HG02870 (cell line): ENCODE measurements at regions not wholly inside any gene's neighbourhood (a gene's known extent, or its start where the extent isn't known, plus 50 kb on each side); places are given as distances from the start of the nearest gene placed in this dataset.

Source experiments
- ATAC-seq: cut with Tn5 transposase; IDR thresholded peaks from one replicate; pipeline ENCODE4 v1.9.1; 2021; ENCODE audit warnings: mild to moderate bottlenecking, moderate library complexity; ENCODE audit not compliant: unreplicated experiment

DNA sequence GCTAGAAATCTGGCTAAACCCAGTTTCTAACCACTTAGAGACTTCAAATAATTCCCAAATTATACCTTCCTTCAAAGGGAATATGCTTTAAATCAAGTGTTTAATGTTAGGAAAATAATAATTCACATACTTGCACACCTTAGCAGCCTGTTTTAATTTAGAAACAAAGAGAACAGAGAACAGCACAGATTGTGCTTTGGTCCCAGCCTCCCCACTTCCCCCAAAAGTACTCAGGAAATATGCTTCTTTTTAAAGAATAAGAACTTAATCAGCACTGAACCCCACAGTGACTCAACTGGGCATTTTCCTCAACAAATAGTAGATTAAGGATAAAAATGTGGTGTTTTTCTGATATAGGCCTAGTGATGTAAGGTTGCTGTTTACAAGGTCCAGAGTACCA lies 295.8 kb downstream of the GBA3 start:
- no peak for ATAC-seq

DNA sequence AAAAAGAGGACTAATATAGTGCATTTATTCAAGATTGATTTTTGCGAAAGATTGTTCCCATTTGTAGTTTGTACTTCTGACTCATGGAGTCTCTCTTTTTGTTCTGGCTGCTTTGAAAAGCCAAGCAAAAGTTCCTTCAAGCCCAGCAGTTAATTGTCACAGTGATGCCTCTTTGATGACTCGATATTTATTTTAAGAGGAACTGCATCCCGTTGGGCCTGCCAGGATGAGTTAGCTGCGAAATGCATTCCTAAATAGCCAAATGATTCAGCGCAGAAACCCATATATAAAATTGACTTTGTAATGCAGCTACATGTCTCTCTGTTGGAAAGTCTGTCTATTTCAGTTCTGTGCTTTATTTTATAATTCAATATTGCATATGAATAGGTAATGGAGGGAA lies 295.1 kb downstream of the GBA3 start:
- ATAC-seq: no peak

DNA sequence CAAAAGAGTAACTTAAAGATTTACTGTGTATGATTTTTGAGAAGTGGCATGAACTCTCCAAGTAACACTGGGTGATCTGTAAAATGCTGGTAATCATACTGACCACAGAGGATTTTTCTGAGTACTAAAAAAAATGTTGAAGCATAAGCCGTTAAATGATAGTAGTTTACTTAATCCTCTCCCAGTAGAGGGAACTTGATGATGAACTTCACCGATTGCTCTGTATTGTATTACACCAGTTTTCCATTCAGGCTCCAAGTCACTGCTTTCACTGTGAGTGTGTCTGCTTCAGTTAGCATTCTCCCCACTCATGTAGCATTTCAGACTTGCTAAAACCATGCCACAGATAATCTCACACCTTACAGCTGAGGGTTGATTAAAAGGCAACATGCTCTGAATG lies 294.1 kb downstream of the GBA3 start:
- ATAC-seq: no peak

DNA sequence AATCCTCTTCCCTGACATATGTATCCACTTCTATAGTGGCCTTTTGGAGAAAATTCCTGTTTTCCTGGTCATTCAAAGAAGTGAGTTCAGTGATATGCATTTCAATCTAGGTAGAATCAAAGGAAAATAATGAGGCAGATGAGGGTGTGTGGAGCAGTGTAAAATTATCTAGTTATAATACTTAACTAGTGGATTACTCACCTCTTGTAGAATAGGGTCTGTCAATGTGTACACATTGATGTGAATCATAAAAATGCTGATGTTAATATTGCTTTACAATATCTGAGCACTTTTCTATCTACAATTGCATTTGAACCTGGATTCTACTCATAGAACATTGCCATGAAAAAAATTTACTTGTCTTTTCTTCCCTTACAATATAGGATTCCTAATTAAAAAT lies 293.5 kb downstream of the GBA3 start:
- no peak for ATAC-seq

DNA sequence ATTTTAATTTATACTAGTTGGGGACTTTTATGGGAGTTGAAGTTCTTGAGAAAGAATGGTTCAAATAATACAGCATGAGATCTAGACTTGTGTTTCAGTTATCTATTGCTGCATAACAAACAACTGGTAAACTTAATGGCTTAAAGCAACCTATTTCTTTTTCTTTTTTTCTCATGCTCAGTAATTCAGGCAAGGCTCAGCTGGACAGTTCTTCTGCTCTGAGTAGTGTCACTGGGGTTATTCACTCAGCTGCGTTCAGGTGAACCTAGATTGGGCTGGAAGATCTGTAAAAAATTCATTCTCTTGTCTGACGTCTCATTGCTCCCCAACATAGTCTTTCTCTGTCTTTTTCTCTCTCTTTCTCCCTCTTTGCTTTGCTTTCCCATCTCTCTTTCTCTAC lies 291.7 kb downstream of the GBA3 start:
- no peak for ATAC-seq

DNA sequence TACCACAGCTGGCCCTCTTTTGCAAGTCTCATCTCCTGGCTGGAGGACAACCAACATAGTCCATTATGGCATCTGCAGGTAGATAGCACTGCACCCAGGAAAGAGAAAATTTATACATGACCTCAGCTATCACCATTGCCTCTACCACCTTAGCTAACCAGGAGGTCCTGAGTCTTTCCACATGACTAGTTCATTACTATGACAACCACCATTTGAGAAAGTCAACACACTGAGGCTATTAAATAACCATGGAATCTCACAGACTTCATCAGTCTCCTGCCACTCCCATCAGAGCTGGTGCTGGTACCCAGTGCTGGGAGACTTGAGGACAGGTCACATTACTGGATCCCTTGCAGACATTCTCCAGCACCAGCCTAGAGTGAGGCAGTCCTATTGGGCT lies 285.9 kb downstream of the GBA3 start:
- no peak for ATAC-seq

DNA sequence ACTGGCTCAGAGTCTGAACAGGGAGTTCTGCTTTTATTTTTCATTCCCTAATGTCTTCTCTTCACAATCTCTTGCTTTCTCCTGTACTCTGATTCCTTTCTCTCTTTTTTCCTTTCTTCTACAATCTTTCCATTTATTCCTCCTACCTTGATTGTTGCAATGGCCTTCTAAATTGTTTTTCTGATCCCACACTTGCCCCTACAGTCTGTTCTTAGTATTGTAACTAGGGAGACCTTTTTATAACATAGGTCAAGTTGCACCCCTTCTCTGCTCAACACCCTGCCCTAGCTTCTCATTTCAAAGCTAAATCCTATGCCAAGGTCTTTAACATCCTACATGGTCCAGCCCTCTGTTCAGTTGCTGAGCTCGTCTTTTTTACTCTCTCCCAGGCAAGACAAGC lies 277.9 kb downstream of the GBA3 start:
- ATAC-seq: no peak

DNA sequence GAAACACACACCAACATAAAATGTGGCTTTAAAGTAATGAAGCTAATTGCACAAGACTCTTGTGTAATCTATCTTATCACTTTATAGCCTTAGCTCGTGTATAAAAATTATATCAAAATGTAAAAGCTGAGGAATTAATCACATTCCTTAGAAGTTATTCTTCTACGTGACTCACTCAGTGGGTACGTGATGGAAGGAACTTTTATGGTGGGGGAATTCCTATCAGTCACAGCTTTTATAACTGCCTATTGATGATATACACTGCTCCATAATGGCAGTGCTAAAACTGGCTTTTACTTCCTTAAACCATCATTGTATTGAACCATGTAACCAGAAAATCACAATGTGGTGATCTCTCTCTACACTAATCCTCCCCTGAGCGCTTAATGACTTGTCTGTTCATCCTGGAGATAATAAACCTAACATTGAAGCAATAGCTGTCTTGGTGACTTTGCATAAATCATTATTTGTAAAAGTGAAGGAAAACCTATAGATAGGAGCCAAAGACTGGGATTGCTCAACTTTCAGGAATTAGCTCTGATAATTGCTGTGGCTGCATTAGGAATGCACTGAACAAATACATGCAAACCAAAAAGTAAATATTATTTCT lies 276.7 kb downstream of the GBA3 start:
- ATAC-seq: no peak

DNA sequence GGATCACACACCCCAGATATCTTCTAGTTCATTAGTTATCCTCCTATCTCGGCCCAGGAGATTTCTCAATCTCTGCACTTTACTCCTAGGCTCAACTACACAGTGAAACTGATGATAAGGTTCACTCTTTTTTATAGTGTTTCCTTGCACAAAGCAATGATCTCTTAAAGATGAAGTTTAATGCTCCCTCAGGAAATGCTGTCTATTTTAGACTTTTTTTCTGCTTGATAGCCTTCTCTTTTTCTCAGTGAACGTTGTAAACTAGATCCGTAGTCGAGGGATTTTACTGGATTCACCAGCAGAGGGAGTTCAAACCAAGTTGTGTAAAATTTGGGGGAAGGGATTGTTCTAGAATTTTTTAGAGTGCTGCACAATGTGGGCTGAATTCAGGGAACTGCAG lies 269.6 kb downstream of the GBA3 start:
- ATAC-seq: no peak

DNA sequence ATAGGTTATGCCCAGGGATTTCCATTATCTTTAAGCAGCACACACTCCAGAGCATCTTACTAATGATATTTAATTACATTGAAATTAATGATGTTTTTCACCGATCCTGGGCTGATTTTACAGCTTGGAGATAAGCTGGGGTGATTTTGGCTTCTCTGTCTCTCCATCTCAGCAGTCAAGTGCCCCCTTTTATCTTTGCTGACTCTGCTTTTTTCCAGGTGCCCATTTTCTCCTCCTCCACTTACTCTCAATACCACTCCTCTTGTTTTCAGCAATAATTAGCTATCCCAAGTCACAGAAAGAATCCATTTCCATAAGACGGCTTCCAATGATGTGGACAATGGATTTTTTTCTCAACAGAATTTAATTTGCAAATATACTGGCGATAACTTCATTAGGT lies 266.7 kb downstream of the GBA3 start:
- no peak for ATAC-seq

DNA sequence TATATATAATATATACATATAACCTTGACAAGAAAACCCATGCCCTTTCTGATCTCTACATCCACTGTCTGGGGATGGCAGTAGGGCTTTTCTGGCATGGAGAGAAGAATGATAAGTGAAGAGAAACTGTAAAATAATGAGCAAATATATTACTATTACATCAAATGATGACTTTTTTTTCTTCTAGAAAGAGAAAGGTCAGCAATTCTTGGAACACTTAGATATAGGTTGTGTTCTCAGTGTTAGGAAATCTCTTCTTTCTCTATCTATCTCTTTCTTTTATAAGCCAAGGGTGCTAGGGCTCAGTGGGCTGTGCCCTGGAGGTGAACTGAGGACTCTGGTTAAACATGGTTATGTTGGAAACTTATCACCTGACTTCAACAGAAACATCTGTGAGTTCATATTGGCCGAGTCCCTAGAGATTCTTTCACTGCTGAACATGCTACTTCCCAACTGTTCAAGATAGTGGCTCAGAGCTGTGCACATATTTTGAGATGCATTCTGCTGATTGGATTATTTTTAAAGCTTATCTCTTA lies 265.1 kb downstream of the GBA3 start:
- no peak for ATAC-seq

DNA sequence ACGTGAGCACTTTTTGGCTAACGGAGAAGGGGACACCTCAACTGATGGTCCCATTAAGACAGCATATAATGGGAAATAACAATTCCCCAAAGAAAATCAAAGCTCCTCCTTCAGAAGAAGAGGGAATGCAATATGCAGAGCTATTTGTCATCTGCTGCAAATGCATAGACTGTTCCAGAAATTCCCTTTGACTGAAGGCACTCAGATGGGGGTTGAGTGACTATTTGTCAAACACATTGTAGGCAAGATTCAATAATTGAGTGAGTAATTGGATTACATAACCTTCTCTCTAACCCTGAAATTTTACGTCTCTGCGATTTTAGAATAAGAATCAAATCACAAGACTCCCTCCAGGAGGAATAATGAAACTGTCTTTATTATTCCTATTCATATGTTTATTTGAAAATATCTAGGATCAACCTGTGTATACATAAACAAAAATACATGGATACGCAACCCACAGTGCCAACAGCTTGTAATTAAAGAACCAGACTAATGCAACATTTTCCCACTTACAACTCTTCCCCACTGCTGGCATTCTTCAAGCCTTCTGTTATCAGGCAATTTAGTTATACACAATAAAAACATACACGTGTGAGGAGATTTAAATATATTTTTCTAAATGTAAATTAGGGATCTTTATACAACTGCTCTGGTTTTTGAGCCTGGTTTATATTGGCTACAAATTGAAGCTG lies 256.6 kb downstream of the GBA3 start:
- no peak for ATAC-seq

DNA sequence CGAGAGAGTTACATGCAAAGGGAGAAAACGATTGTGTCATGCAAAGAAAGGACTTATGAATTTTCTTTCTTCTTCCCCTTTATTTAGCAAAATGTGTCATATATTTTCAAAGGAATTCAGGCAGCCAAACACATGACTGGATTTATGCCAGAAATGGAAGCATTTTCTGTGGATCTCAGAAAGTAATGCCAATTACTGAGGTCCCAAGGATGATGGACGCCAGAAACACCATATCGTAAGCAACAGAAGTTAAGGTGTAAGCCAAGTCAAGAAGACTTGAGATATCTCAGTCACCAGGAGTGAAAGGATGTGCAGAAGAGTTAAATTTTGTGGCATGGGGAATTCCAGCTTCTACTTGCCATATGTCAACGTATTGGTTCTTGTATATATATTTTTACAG lies 255.1 kb downstream of the GBA3 start:
- ATAC-seq: no peak

DNA sequence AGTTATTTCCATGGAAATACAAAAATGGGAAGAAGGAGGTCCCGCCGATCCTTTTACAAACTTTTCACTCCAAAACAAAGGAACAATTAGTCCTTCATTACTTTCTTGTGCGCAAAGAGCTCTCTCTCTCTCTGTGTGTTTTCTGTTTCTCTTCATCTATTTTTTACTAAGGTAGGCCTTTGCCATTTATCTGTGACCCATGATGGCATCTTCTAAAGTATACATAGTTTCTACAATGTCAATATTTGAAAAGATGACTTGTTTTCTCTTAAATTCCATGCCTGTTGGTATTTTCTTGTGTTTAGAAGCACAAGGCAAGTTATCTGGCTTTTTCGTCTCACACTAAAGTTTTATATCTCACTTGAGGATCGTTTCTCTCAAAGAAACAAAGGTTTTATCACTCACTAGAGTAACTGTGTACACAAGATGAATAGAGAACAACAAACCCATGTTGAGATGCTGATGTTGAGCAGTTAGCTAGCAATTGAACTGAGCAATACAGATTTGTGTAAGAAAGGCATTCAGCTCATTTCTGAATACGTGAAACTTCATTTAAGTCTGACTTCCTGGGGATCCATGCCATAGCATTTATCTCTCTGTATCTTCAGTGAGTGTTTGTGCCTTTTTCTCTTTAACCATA lies 250.3 kb downstream of the GBA3 start:
- ATAC-seq: no peak

DNA sequence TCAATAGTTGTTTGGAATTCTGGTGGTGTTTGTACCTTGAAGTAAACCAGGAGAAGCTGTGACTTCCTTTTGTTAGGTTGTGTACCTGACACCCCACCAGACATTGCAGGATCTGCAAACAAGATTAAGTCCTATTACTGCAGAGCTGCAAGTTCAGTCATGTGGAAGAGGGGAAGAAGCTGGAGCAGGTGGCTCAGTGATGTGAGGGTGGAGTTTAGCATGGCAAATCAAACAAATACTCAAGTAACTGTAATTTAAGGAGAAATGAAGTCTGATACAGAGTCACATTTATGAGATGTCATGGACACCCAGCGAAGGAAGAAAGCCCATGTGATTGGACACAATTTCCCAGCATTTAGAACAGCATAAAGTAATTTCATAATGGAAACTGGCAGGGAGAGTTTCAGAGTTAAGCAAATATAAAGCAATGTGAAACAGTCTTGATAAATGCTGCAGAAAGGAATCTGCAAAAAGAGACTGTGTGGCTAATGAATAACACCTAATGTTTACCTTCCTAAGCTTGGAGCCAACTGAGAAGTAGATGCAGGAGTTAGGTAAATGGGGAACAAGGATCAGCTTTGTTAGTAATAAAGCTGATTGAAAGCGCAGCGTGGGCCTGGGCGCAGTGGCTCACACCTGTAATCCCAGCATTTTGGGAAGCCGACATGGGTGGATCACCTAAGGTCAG lies 249.1 kb downstream of the GBA3 start:
- ATAC-seq: no peak

DNA sequence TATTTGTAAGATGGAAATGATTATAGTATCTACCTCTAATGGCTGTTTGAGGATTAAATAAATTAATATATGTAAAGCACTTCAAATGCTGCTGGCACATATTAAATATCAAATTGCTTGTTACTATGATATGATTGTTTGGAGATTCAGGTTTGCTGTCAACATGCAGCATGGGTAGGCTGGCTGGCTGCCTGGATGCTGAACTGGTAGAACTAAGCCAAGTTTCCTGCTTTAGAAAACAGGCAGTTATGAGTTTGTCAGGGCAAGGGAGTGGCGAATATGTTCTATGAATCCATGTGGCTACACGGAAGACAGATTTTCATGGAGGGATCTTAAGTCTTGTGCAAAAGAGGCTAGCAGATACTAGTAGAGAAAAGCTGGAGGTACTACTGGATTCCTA lies 239.6 kb downstream of the GBA3 start:
- no peak for ATAC-seq

DNA sequence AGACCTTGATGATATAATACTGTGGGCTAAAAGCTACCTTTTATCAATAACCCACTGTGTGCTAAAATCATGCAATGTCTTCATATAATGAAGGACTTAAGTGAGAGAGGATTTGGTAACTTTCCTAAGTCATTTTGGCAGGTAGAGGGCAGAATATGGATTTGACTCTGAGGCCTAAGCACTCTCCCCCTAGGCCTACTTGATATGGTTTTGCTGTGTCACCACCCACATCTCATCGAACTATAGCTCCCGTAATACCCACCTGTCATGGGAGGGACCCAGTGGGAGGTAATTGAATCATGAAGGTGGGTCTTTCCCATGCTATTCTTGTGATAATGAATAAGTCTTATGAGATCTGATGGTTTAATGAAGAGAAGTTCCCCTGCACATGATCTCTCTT lies 229.7 kb downstream of the GBA3 start:
- no peak for ATAC-seq

DNA sequence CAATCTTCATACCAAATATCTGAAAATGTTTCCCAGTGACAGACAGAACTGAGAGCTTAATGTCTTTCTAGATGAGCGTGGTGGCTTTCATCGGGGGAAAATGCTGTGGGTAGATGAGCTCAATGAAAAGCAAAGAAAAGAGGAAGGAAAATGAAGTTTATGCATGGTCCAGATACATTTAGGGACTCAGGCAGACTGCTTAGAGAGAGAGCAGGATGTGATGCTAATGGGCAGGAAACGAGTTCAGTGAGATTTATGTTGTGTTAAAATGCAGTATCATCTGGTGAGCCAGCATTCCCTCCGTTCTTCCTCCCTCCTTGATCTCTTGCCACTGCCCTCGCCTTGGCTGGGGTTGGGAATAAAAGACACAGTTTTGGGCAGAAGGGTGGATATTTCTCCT lies 229.2 kb downstream of the GBA3 start:
- no peak for ATAC-seq

DNA sequence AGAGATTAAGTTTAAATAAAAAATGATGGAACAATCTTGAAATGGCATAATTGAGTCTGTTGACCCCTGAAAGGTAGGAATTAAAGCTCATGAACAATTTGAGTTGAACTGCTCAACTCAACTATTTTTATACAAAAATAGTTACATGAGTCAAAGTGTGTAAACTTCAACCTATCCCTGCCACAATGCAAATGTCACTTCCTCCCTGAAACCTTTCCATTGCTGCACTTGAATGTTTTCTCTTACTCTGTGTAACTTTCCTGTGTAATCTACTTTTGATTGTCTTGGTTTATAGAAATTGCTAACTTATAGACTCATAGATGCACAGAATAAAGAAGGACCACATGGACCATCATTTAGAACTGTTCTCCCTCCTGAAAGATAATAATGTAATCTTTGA lies 218.5 kb downstream of the GBA3 start:
- peak; percentile 48 for ATAC-seq

DNA sequence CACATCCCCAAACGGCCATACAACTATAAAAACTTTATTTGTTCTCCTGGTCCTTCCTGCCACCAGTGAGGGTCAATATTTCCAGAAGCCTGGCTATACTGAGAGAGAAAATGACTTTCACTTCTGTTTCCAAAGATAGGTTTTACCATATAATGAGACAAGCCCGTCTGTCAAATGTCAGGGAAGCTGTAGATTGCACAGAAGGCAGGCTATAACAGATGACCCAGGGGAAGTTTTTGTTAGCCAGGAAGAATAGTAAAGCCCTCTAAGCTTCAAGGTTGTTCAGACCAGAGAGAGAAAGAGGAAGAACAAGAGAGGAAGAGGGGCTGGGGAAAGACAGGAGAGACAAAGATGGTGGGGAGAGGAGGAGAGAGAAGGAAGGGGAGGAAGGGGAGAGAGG lies 217.5 kb downstream of the GBA3 start:
- ATAC-seq: no peak

DNA sequence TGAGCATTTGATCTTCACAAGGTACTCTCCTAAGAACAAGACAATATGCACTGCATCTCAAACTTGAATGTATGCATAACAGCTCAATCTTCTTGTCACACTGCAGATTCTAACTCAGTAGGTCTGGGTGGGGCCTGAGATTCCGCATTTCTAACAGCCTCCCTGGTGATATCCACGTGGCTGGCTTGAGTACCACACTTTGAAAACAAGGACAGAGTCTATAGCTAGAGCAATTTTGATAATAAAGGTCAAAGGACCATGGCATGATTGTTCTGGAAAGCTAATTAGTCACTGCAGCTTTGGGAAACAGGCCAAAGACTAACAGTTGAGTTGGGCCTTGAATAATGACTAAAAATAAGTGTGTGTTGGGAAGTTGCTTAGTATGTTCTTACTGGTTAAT lies 213.3 kb downstream of the GBA3 start:
- no peak for ATAC-seq

DNA sequence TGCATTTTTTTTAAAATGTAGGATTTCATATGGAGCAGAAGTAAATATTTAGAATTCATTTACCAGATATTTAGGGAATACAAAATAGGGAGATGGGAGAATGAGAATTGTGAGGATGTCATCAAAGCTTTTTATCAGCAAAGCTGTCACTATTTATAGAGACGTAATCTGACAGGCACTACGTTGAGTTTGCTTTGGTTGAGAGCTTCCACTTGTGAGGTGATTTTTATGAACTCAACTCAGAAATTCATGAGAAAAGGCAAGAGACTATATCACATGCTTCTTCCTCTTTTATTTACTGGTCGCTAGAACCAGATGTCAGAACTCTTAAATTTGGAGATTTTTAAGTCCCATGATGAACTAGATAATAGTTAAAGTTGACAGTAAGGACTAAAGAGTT lies 211.2 kb downstream of the GBA3 start:
- no peak for ATAC-seq
